Common myeloid progenitor, CD34-positive (primary cell): ENCODE measurements at regions not wholly inside any gene's neighbourhood (a gene's known extent, or its start where the extent isn't known, plus 50 kb on each side); places are given as distances from the start of the nearest gene placed in this dataset.

ENCODE experiments used
- CTCF ChIA-PET: fragments of 350-600 bp; sonication (Branson Sonifier 250); formaldehyde crosslinking; loops from one replicate; lab custom pipeline; 2021; ENCODE audit warnings: antibody characterized with exemption; lab: Charles Lee
- POLR2A ChIA-PET: fragments of 350-600 bp; sonication (Branson Sonifier 250); formaldehyde crosslinking; loops from one replicate; lab custom pipeline; 2021; ENCODE audit warnings: antibody characterized with exemption; lab: Charles Lee
- DNase-seq, 3 donors: peaks; one replicate each; pipeline versions ENCODE4 v3.0.0 to v3.0.0-alpha.2; 2013
- H3K27ac ChIP-seq, 2 experiments: 1 replicate in 1 of 2; 2 replicates in 1 of 2; pipeline ENCODE4 v1.7.0; 2013; ENCODE audit warnings: inconsistent platforms in 2 of 2, low read length in 2 of 2, mild to moderate bottlenecking in 2 of 2, low read depth in 1 of 2, moderate library complexity in 1 of 2; ENCODE audit not compliant: severe bottlenecking in 2 of 2, insufficient read depth in 1 of 2, poor library complexity in 1 of 2
- H3K27me3 ChIP-seq, 5 experiments: replicated peaks in 2 of 5; 1 replicate in 3 of 5; 2 replicates in 2 of 5; pipeline versions ENCODE4 v1.6.1 to v1.7.0; 2013; ENCODE audit warnings: low read length in 4 of 5, mild to moderate bottlenecking in 2 of 5, moderate library complexity in 2 of 5, inconsistent platforms in 1 of 5; ENCODE audit not compliant: insufficient read depth in 5 of 5, control insufficient read depth in 4 of 5
- H3K36me3 ChIP-seq, 4 experiments: 1 replicate in 2 of 4; 2 replicates in 2 of 4; pipeline versions ENCODE4 v1.6.1 to v1.7.0; 2013; ENCODE audit warnings: low read length in 3 of 4, control low read depth in 1 of 4, mild to moderate bottlenecking in 1 of 4; ENCODE audit not compliant: control insufficient read depth in 4 of 4, insufficient read depth in 4 of 4
- H3K4me1 ChIP-seq, 4 experiments: 1 replicate in 3 of 4; 2 replicates in 1 of 4; pipeline versions ENCODE4 v1.6.1 to v1.7.1; 2013; ENCODE audit warnings: low read length in 3 of 4, mild to moderate bottlenecking in 3 of 4, control low read depth in 1 of 4, inconsistent platforms in 1 of 4, moderate library complexity in 1 of 4; ENCODE audit not compliant: control insufficient read depth in 4 of 4, insufficient read depth in 4 of 4; ENCODE audit errors: control extremely low read depth in 1 of 4
- H3K4me3 ChIP-seq, 7 experiments: 1 replicate in 4 of 7; 2 replicates in 3 of 7; pipeline versions ENCODE4 v1.5.1 to v1.7.0; 2013; ENCODE audit warnings: mild to moderate bottlenecking in 7 of 7, low read length in 6 of 7, moderate library complexity in 6 of 7, inconsistent platforms in 2 of 7, low read depth in 2 of 7, control low read depth in 1 of 7; ENCODE audit not compliant: insufficient read depth in 4 of 7, control insufficient read depth in 1 of 7; ENCODE audit errors: extremely low read depth in 1 of 7
- H3K9me3 ChIP-seq, 5 experiments: 1 replicate in 4 of 5; 2 replicates in 1 of 5; pipeline versions ENCODE4 v1.6.1 to v1.7.1; 2013; ENCODE audit warnings: low read length in 4 of 5, mild to moderate bottlenecking in 2 of 5, inconsistent platforms in 1 of 5, low read depth in 1 of 5, moderate library complexity in 1 of 5; ENCODE audit not compliant: control insufficient read depth in 4 of 5, insufficient read depth in 2 of 5; ENCODE audit errors: control extremely low read depth in 1 of 5
- WGBS: methylation state at CpG from one replicate; pipeline ENCODE4 v1.1.5; 2013; ENCODE audit not compliant: insufficient coverage; 5-methylcytosine and 5-hydroxymethylcytosine counted together

DNA sequence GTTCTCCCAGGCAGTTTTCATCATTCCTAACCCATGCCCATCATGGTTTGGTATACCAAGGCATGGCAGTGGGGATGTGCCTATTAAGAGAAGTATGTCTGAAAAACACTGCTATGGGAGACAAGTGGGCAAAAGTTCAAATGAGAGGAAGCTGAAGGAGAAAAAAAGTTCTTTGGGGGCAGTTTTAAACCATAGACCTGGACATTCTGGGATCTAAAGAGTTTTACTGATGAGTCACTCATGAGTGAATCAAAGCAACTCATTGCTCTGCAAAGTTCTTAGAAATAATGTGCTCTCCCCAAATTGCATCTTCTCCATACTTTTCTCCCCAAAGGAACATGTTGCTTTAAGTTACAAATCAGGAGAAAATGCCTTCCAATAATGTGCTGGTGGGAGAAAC is 256.9 kb upstream of the MTPN start:
- Histone ChIP-seq H3K4me1 (peaks cover 0 to 3% (median 0%) of the 10 kb centered on the region in 4 experiments), H3K27ac (no peak overlapping the region), H3K4me3 (no peak overlapping the region), H3K9me3 (peaks cover 0 to 21% (median 2%) of the 10 kb centered on the region in 5 experiments), H3K27me3 (no peaks in the 10 kb centered on the region), H3K36me3 (no peaks in the 10 kb centered on the region)
- DNase-seq, result no peak
- ChIA-PET CTCF (no interaction called here), POLR2A (no interaction called here)

DNA sequence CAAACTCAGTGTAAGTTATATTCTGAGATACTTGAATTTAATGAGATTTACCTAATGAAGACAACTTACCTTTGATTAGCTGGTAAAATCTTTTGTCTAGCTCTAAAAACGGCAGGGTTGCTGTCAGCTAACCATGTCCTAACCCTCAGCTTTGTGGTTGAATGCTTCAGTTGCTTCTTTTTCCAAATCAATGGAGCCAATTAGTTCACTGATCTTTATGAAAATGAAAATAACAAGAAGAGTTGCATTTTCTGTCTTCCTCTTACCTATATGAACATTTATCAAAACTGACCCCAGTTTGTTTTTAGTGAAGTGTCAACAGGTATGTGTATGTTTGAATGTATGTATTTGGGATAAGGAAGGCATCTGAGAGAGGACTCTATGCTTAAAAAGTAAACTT is 253.1 kb upstream of the MTPN start:
- Histone ChIP-seq H3K4me3 (no peak overlapping the region), H3K36me3 (no peaks in the 10 kb centered on the region), H3K27ac (no peak overlapping the region), H3K4me1 (peaks cover 0 to 3% (median 0%) of the 10 kb centered on the region in 4 experiments), H3K27me3 (no peaks in the 10 kb centered on the region), H3K9me3 (peaks cover 0 to 7% (median 2%) of the 10 kb centered on the region in 5 experiments)
- POLR2A ChIA-PET, result no interaction called here
- DNase-seq, result no peak
- CTCF ChIA-PET, result no interaction called here
- WGBS, result 100% methylated on average over 1 of the region's 1 CpG

DNA sequence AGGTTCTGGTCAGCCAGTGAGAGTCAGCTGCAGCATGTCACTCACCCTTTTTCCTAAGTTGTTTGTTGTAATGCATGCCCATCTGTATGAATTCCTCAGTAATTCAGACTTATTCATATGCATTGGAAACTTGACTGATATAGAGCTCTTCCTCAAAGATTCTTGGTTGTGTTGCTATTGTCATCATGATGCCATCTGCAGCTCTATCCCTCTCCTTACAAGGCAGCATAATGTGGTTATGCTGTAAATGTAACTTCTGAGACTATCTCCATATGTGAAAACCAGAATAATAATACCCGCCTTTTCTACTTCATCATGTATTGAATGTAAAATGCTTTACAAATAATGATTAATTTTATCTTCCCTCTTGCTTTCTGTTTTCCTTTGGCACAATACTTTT is 252.6 kb upstream of the MTPN start:
- no peak for DNase-seq
- Histone ChIP-seq H3K27me3 (no peaks in the 10 kb centered on the region), H3K9me3 (peaks cover 0 to 7% (median 2%) of the 10 kb centered on the region in 5 experiments), H3K4me1 (peaks cover 0 to 3% (median 0%) of the 10 kb centered on the region in 4 experiments), H3K27ac (no peak overlapping the region), H3K4me3 (no peak overlapping the region), H3K36me3 (no peaks in the 10 kb centered on the region)
- no CpG with 5 or more reads among the region's 1 CpG for WGBS
- ChIA-PET POLR2A (no interaction called here), CTCF (no interaction called here)

DNA sequence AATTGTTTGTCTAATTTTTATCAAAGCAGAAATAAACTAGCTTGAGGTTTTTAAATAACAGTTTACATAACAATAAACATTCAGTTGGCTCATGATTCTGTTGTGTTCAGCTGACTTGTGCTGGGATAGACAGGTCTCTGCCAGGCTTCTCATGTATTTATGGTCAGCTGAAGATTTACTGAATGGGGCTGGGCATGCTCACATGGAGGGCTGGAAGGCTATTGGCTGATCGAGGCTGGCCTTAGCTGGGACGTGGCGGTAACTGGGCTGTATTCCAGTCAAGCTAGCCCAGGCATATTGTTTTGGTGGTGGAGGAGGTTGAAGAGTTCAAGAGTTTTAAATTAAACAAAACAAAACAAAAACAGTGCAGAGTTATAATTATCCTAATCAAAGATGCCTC is 251.0 kb upstream of the MTPN start:
- no peaks in the 10 kb centered on the region for H3K27me3 ChIP-seq
- WGBS, result no CpG with 5 or more reads among the region's 3 CpGs
- H3K27ac ChIP-seq, result no peak overlapping the region
- ChIA-PET CTCF (no interaction called here), POLR2A (no interaction called here)
- DNase-seq, result no peak
- no peaks in the 10 kb centered on the region for H3K36me3 ChIP-seq
- no peak overlapping the region for H3K4me3 ChIP-seq
- H3K9me3 ChIP-seq, result peaks cover 0 to 7% (median 2%) of the 10 kb centered on the region in 5 experiments
- H3K4me1 ChIP-seq, result no peaks in the 10 kb centered on the region

DNA sequence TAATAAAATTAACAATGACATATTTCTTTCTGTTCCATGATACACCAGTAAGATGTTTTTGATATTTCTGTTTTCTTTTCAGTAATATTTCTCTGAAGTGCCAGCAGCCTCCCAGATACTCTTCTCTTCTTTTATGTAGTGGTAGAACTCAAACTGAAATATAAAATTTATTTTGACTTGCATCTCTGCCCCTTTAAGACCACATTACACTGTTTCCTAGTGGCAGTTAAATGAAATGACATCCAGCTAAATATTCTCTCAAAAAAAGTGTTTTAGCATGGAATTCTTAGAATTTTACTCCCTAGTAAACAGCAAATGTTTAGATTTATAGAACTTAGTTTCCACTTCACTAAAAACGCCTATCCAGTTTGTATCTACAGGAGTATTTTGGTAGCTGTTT is 237.2 kb upstream of the MTPN start:
- 100% methylated on average over 1 of the region's 1 CpG for WGBS
- POLR2A ChIA-PET, result interaction anchor here (0.6 kb wide), 1 partner anchor 486 kb away, joined by 3 read pairs; the partner anchor contains the start of gene SLC13A4

DNA sequence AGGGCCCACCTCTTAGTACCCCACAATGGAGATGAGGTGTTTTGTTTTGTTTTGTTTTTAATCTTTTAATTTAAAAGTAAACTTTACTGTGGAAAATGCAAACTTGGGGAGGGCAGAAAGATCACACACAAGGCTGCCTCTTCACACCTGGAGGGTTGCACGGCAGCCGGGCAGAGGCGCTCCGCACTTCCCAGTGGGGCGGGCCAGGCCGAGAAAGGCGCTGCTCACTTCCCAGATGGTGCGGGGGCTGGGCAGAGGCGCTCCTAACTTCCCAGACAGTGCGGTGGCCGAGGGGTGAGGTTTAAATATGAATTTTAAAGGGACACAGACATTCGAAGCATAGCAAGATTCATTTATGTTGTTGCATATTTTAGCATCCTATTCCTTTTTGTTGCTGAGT is 235.9 kb upstream of the MTPN start:
- no peaks in the 10 kb centered on the region for H3K4me1 ChIP-seq
- no peaks in the 10 kb centered on the region for H3K27me3 ChIP-seq
- DNase-seq, result no peak
- 100% methylated on average over 6 of the region's 12 CpGs for WGBS
- no peaks in the 10 kb centered on the region for H3K36me3 ChIP-seq
- no peak overlapping the region for H3K27ac ChIP-seq
- H3K9me3 ChIP-seq, result peaks cover 0 to 3% (median 0%) of the 10 kb centered on the region in 5 experiments
- CTCF ChIA-PET, result no interaction called here
- POLR2A ChIA-PET, result no interaction called here
- H3K4me3 ChIP-seq, result no peak overlapping the region

More for the DNA sequence above, 237.2 kb upstream of the MTPN start:
- H3K27ac ChIP-seq, result no peak overlapping the region
- peaks cover 0 to 3% (median 0%) of the 10 kb centered on the region in 5 experiments for H3K9me3 ChIP-seq
- CTCF ChIA-PET, result no interaction called here
- DNase-seq, result no peak
- H3K4me3 ChIP-seq, result no peak overlapping the region
- H3K36me3 ChIP-seq, result no peaks in the 10 kb centered on the region
- H3K4me1 ChIP-seq, result no peaks in the 10 kb centered on the region
- no peaks in the 10 kb centered on the region for H3K27me3 ChIP-seq

DNA sequence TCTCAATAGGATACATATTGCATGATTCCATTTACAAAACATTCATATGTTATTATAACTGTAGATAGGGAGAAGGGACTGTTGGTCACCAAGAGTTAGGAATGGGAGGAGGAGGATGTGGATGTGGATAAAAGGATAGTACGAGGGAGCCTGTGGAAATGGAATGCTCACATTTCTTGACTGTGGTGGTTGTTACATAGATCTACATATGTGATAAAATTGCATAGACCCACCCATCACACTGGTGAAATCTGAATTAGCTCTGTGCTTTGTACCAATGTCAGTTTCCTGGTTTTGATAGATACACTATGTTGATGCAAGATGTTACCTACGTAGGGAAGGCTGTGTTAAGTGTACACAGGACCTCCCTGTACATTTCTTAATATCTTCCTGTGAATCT is 233.5 kb upstream of the MTPN start:
- Histone ChIP-seq H3K27me3 (no peaks in the 10 kb centered on the region), H3K36me3 (no peaks in the 10 kb centered on the region), H3K27ac (no peak overlapping the region), H3K4me3 (no peak overlapping the region), H3K9me3 (no peaks in the 10 kb centered on the region), H3K4me1 (no peaks in the 10 kb centered on the region)
- DNase-seq, result no peak
- CTCF ChIA-PET, result no interaction called here
- POLR2A ChIA-PET, result no interaction called here
- WGBS, result 100% methylated on average over 1 of the region's 2 CpGs
